ENCODE measurements at regions not wholly inside any gene's neighbourhood (a gene's known extent, or its start where the extent isn't known, plus 50 kb on each side); places are given as distances from the start of the nearest gene placed in this dataset.

- no peaks in the 10 kb centered on the region for H3K36me3 ChIP-seq (ENCODE audit: insufficient read depth)
- peak overlapping the region; percentile 94 for H3K27ac Mint-ChIP-seq
- H3K4me1 ChIP-seq (ENCODE audit: insufficient read depth): peaks cover 7% of the 10 kb centered on the region; the same call in 1 of the 2 replicates
- H3K4me2 ChIP-seq: no peak overlapping the region
- no peak overlapping the region for H3K4me3 ChIP-seq
- no peaks in the 10 kb centered on the region for H3K27me3 ChIP-seq (ENCODE audit: insufficient read depth)
- H3K36me3 Mint-ChIP-seq (ENCODE audit: low read depth): peaks cover 22% of the 10 kb centered on the region
- TF ChIP-seq EZH2phosphoT487 (IDR thresholded peaks at IDR 0.05; ENCODE audit: unreplicated experiment) (no peak), STAT1 (IDR thresholded peaks at IDR 0.05; ENCODE audit: unreplicated experiment) (no peak), ZNF331 (CRISPR knock-in tag; IDR thresholded peaks at IDR 0.05; ENCODE audit: low read depth) (no peak), ZNF114 (CRISPR knock-in tag; IDR thresholded peaks at IDR 0.05) (no peak), NANOG (IDR thresholded peaks at IDR 0.05; ENCODE audit: borderline replicate concordance) (no peak), JUNB (IDR thresholded peaks at IDR 0.05; ENCODE audit: unreplicated experiment) (no peak), EZH2 (IDR thresholded peaks at IDR 0.05; ENCODE audit: low read depth, unreplicated experiment) (no peak), CREB1 (CRISPR knock-in tag; IDR thresholded peaks at IDR 0.05; ENCODE audit: low read depth) (no peak), ETS1 (IDR thresholded peaks at IDR 0.05) (no peak)
- TF ChIP-seq, protein P1, sequence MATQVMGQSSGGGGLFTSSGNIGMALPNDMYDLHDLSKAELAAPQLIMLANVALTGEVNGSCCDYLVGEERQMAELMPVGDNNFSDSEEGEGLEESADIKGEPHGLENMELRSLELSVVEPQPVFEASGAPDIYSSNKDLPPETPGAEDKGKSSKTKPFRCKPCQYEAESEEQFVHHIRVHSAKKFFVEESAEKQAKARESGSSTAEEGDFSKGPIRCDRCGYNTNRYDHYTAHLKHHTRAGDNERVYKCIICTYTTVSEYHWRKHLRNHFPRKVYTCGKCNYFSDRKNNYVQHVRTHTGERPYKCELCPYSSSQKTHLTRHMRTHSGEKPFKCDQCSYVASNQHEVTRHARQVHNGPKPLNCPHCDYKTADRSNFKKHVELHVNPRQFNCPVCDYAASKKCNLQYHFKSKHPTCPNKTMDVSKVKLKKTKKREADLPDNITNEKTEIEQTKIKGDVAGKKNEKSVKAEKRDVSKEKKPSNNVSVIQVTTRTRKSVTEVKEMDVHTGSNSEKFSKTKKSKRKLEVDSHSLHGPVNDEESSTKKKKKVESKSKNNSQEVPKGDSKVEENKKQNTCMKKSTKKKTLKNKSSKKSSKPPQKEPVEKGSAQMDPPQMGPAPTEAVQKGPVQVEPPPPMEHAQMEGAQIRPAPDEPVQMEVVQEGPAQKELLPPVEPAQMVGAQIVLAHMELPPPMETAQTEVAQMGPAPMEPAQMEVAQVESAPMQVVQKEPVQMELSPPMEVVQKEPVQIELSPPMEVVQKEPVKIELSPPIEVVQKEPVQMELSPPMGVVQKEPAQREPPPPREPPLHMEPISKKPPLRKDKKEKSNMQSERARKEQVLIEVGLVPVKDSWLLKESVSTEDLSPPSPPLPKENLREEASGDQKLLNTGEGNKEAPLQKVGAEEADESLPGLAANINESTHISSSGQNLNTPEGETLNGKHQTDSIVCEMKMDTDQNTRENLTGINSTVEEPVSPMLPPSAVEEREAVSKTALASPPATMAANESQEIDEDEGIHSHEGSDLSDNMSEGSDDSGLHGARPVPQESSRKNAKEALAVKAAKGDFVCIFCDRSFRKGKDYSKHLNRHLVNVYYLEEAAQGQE (IDR thresholded peaks at IDR 0.05; ENCODE audit: unreplicated experiment): no peak
- no peaks in the 10 kb centered on the region for H4K20me1 ChIP-seq (replicated peaks; ENCODE audit: insufficient read depth)
- peaks cover 12% of the 10 kb centered on the region for H3K9me2 ChIP-seq (ENCODE audit: insufficient read depth)
- peaks cover 10% of the 10 kb centered on the region; the same call in 1 of the 2 replicates for H3F3A ChIP-seq (replicated peaks; ENCODE audit: low read depth)
- peak overlapping the region; percentile 90 for H3K27ac ChIP-seq (ENCODE audit: low read depth)
- H3K4me3 Mint-ChIP-seq: no peak overlapping the region; the same call in 2 of the 3 replicates
- H3K9me3 Mint-ChIP-seq: peaks cover 15% of the 10 kb centered on the region
- no peaks in the 10 kb centered on the region for H3K27me3 Mint-ChIP-seq (ENCODE audit: insufficient read depth, low read depth, poor library complexity)
- no peaks in the 10 kb centered on the region for H3K79me2 ChIP-seq (replicated peaks; ENCODE audit: insufficient read depth)
- H2AFZ ChIP-seq: no peak overlapping the region
- DNase-seq (ENCODE audit: low spot score): no peak
- ATAC-seq: no peak; the same call in 2 of the 3 replicates
- H3K4me1 Mint-ChIP-seq: peaks cover 38% of the 10 kb centered on the region
These were observed 146.5 kb downstream of the ZDHHC21 start for GRCh38 chr9:14546693-14547092.

- no peak overlapping the region for H3K27ac ChIP-seq (ENCODE audit: low read depth)
- Mint-ChIP-seq H3K27me3 (ENCODE audit: insufficient read depth, low read depth, poor library complexity) (no peaks in the 10 kb centered on the region), H3K36me3 (ENCODE audit: low read depth) (peaks cover 13% of the 10 kb centered on the region; the same call in 2 of the 3 replicates), H3K4me1 (peaks cover 31% of the 10 kb centered on the region), H3K27ac (no peak overlapping the region), H3K9me3 (peaks cover 13% of the 10 kb centered on the region), H3K4me3 (no peak overlapping the region)
- DNase-seq (ENCODE audit: low spot score) (no peak), ATAC-seq (peak; percentile 87)
- H3K4me2 ChIP-seq: 0 out of 2 replicates have a peak overlapping the region, but pooled peaks have one; percentile 24
- peaks cover 6% of the 10 kb centered on the region; the same call in 1 of the 2 replicates for H3F3A ChIP-seq (replicated peaks; ENCODE audit: low read depth)
- H3K27me3 ChIP-seq (ENCODE audit: insufficient read depth): no peaks in the 10 kb centered on the region
- H3K79me2 ChIP-seq (replicated peaks; ENCODE audit: insufficient read depth): no peaks in the 10 kb centered on the region
- H3K4me1 ChIP-seq (ENCODE audit: insufficient read depth): no peaks in the 10 kb centered on the region; the same call in 1 of the 2 replicates
- H3K9me2 ChIP-seq (ENCODE audit: insufficient read depth): no peaks in the 10 kb centered on the region
- H2AFZ ChIP-seq: peak overlapping the region; percentile 65; the same call in 1 of the 2 replicates
- no peak overlapping the region for H3K4me3 ChIP-seq
- no peaks in the 10 kb centered on the region for H3K36me3 ChIP-seq (ENCODE audit: insufficient read depth)
- no peak for TF ChIP-seq ZNF331 (CRISPR knock-in tag; IDR thresholded peaks at IDR 0.05; ENCODE audit: low read depth)
- TF ChIP-seq, protein P2, sequence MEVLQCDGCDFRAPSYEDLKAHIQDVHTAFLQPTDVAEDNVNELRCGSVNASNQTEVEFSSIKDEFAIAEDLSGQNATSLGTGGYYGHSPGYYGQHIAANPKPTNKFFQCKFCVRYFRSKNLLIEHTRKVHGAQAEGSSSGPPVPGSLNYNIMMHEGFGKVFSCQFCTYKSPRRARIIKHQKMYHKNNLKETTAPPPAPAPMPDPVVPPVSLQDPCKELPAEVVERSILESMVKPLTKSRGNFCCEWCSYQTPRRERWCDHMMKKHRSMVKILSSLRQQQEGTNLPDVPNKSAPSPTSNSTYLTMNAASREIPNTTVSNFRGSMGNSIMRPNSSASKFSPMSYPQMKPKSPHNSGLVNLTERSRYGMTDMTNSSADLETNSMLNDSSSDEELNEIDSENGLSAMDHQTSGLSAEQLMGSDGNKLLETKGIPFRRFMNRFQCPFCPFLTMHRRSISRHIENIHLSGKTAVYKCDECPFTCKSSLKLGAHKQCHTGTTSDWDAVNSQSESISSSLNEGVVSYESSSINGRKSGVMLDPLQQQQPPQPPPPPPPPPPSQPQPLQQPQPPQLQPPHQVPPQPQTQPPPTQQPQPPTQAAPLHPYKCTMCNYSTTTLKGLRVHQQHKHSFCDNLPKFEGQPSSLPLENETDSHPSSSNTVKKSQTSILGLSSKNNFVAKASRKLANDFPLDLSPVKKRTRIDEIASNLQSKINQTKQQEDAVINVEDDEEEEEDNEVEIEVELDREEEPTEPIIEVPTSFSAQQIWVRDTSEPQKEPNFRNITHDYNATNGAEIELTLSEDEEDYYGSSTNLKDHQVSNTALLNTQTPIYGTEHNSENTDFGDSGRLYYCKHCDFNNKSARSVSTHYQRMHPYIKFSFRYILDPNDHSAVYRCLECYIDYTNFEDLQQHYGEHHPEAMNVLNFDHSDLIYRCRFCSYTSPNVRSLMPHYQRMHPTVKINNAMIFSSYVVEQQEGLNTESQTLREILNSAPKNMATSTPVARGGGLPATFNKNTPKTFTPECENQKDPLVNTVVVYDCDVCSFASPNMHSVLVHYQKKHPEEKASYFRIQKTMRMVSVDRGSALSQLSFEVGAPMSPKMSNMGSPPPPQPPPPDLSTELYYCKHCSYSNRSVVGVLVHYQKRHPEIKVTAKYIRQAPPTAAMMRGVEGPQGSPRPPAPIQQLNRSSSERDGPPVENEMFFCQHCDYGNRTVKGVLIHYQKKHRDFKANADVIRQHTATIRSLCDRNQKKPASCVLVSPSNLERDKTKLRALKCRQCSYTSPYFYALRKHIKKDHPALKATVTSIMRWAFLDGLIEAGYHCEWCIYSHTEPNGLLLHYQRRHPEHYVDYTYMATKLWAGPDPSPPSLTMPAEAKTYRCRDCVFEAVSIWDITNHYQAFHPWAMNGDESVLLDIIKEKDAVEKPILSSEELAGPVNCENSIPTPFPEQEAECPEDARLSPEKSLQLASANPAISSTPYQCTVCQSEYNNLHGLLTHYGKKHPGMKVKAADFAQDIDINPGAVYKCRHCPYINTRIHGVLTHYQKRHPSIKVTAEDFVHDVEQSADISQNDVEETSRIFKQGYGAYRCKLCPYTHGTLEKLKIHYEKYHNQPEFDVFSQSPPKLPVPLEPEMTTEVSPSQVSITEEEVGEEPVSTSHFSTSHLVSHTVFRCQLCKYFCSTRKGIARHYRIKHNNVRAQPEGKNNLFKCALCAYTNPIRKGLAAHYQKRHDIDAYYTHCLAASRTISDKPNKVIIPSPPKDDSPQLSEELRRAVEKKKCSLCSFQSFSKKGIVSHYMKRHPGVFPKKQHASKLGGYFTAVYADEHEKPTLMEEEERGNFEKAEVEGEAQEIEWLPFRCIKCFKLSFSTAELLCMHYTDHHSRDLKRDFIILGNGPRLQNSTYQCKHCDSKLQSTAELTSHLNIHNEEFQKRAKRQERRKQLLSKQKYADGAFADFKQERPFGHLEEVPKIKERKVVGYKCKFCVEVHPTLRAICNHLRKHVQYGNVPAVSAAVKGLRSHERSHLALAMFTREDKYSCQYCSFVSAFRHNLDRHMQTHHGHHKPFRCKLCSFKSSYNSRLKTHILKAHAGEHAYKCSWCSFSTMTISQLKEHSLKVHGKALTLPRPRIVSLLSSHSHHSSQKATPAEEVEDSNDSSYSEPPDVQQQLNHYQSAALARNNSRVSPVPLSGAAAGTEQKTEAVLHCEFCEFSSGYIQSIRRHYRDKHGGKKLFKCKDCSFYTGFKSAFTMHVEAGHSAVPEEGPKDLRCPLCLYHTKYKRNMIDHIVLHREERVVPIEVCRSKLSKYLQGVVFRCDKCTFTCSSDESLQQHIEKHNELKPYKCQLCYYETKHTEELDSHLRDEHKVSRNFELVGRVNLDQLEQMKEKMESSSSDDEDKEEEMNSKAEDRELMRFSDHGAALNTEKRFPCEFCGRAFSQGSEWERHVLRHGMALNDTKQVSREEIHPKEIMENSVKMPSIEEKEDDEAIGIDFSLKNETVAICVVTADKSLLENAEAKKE (CRISPR knock-in tag; IDR thresholded peaks at IDR 0.05): peak; percentile 61; the same call in 1 of the 2 replicates
- no peaks in the 10 kb centered on the region for H4K20me1 ChIP-seq (replicated peaks; ENCODE audit: insufficient read depth)
These were observed 151.2 kb downstream of the ZDHHC21 start for GRCh38 chr9:14542071-14542470.
